GM12872 (cell line): ENCODE measurements at regions not wholly inside any gene's neighbourhood (a gene's known extent, or its start where the extent isn't known, plus 50 kb on each side); places are given as distances from the start of the nearest gene placed in this dataset.

Experiments
- CTCF ChIP-seq: IDR thresholded peaks from 3 replicates; pipeline ENCODE4 v1.5.1; 2011; ENCODE audit warnings: low read depth, mild to moderate bottlenecking, low read length, moderate library complexity; ENCODE audit not compliant: insufficient read depth

- TF ChIP-seq CTCF, result peak; percentile 65
Measured at GRCh38 chr5:122515709-122516431, 203.8 kb downstream of the SNCAIP start.

GRCh38 chr5:122516432-122516743 is 204.4 kb downstream of the SNCAIP start:
- no peak for TF ChIP-seq CTCF

- TF ChIP-seq CTCF, result no peak
Measured at GRCh38 chr5:122517091-122517490, 205.1 kb downstream of the SNCAIP start.

- TF ChIP-seq CTCF, result no peak
Measured at GRCh38 chr5:122523776-122524175, 211.7 kb downstream of the SNCAIP start.

DNA sequence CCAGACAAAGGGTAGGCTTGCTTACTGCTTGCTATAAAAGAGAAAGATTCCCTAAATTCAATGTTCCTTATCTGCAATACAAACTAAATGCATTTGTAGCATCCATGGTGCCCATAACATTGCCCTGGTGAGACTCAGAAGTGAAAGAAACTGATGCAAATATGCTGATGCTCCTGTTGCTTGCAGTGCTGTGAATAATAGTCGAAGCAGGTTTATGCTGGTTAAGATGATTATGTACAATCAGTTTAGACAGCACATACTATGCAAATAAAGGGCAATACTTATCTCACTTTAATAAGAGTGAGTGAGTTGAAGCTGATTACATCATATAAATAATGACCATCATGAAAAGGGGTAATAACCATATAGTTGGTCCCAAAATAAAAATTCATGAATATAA is 215.5 kb downstream of the SNCAIP start:
- no peak for TF ChIP-seq CTCF

GRCh38 chr5:122532035-122532434 is 220.0 kb downstream of the SNCAIP start:
- no peak for TF ChIP-seq CTCF

DNA sequence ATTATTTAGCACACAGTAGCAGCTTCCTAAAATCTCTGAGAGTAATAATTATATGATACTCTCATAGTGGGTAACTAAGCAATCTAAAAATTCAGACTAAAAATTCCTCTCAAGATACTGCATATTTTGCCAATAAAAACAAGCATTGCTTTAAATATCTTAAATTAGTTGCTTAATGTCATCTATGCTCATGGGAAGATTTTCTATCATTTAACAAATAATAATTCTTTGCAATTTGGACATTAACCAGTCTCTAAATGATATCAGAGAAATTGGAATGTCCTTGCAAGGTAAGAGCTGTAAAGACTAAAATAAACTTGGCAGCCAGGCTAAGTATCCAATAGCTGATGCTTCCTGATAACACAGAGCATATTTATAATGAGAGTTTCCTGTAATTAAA is 221.8 kb downstream of the SNCAIP start:
- no peak for TF ChIP-seq CTCF
